GM21447 (cell line): ENCODE measurements at regions not wholly inside any gene's neighbourhood (a gene's known extent, or its start where the extent isn't known, plus 50 kb on each side); places are given as distances from the start of the nearest gene placed in this dataset.

Experiments used
- ATAC-seq: cut with Tn5 transposase; IDR thresholded peaks from one replicate; pipeline ENCODE4 v1.9.1; 2021; ENCODE audit not compliant: unreplicated experiment

- no peak for ATAC-seq
These were observed 94.7 kb upstream of the DMAC1 start for GRCh38 chr9:7894231-7894630.

- ATAC-seq, result no peak
These were observed 93.4 kb upstream of the DMAC1 start for GRCh38 chr9:7892975-7893374.

- ATAC-seq, result no peak
These were observed 80.1 kb upstream of the DMAC1 start for GRCh38 chr9:7879551-7880245.

- no peak for ATAC-seq
These were observed 72.6 kb upstream of the DMAC1 start for GRCh38 chr9:7871977-7872730.

GRCh38 chr9:7869340-7869739, 69.8 kb upstream of the DMAC1 start:
- no peak for ATAC-seq

GRCh38 chr9:7862170-7862569, 62.6 kb upstream of the DMAC1 start:
- no peak for ATAC-seq

- no peak for ATAC-seq
These were observed 61.5 kb upstream of the DMAC1 start for GRCh38 chr9:7861086-7861485.

- no peak for ATAC-seq
These were observed 60.7 kb upstream of the DMAC1 start for GRCh38 chr9:7860335-7860709.

- no peak for ATAC-seq
These were observed 60.2 kb upstream of the DMAC1 start for GRCh38 chr9:7859701-7860334.

GRCh38 chr9:7858166-7858565, 58.6 kb upstream of the DMAC1 start:
- ATAC-seq, result no peak

- ATAC-seq, result no peak
These were observed 55.2 kb upstream of the DMAC1 start for GRCh38 chr9:7854763-7855162.
